ENCODE measurements at regions not wholly inside any gene's neighbourhood (a gene's known extent, or its start where the extent isn't known, plus 50 kb on each side); places are given as distances from the start of the nearest gene placed in this dataset.
"Not testable (repeated sequence)": the region's sequence is repeated elsewhere in the genome, so short reads cannot be mapped to it uniquely, and the experiment has no call there.

- no peak for DNase-seq (ENCODE audit: low read depth in 3 of 3, low spot score in 1 of 3)
Observed at GRCh38 chr6:40695750-40696415, 108.7 kb upstream of the LRFN2 start.

DNA sequence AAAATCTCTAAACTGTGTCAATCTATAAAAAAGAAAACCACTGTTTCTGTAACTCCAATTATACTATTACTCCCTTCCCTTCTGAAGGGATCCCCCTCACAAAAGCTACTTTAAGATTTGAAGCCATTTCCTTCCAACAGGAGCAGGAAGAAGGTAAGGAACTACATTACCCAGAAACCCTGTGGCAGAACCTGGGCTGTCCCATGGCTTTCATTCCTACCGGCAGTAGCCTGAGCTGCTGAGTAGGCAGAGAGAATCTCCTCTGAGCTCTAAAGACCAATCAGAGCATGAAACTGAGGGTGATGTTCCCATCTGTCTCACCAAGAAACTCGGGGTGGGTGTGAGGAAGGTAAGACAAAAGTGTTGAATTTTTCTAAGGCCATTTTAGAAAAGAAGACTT is 108.0 kb upstream of the LRFN2 start:
- no peak for DNase-seq (ENCODE audit: low read depth in 3 of 3, low spot score in 1 of 3)

DNA sequence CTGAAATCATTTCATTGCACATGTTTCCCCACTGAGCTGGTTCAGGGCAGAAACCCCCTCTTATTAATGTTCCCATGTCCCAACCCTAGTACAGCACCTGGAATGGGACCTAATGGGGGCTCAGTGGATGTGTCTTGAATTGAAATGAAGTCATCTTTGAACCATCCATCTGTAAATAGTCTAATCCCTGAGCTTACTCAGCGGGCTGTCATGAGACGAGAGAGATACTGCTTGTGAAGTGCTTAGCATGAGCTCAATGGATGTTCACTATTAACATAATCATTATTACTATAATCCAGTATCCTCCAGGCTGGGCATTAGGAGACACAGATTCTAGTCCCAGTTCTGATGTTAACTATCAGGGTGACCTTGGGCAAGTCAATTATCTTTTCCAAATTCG is 106.6 kb upstream of the LRFN2 start:
- no peak for DNase-seq (ENCODE audit: low read depth in 3 of 3, low spot score in 1 of 3)

DNA sequence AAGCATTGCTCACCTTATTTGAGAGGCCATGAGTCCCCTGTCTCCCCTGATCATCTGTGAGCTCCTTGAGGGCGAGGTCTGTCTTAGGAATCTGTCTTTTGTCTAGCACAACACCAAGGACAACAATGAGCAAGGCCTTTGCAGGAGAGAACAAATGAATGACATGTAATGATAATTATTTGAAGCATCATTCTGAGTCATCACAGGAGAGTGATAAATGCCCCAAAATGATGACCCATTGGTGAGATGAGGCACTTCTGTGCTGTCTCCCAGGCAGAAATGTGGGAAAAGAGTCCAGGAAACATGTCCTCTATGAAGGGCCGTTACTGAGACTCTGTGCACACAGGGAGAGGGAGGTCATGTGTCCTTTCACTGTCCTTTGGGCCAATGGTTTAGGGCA is 105.2 kb upstream of the LRFN2 start:
- DNase-seq (ENCODE audit: low read depth in 3 of 3, low spot score in 1 of 3), result no peak

DNA sequence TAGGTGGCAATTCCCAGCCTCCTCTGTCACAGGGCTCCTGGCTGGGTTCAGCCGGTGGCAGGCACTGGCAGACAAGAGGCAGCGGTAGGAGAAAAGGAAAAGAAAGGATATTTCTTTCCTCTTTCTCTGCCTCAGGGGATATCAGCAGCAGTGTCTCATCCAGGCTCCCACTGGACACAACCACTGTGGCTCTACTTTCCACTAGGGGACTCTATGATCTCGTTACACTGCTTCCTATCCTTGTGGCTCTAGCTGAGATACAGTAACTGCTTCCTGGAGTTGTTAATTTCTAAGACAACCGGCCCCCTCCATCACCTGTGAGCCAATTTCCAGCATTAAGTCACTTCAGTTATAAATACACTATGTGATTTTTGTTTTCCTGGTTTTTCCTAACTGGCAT is 102.0 kb upstream of the LRFN2 start:
- DNase-seq (ENCODE audit: low read depth in 3 of 3, low spot score in 1 of 3), result no peak

GRCh38 chr6:40688214-40688761 is 101.1 kb upstream of the LRFN2 start:
- DNase-seq (ENCODE audit: low read depth in 3 of 3, low spot score in 1 of 3), result no peak

- no peak for DNase-seq (ENCODE audit: low read depth in 3 of 3, low spot score in 1 of 3)
Observed at GRCh38 chr6:40685862-40686261, 98.7 kb upstream of the LRFN2 start.

GRCh38 chr6:40681622-40682021 is 94.5 kb upstream of the LRFN2 start:
- no peak for DNase-seq (ENCODE audit: low read depth in 3 of 3, low spot score in 1 of 3)

DNA sequence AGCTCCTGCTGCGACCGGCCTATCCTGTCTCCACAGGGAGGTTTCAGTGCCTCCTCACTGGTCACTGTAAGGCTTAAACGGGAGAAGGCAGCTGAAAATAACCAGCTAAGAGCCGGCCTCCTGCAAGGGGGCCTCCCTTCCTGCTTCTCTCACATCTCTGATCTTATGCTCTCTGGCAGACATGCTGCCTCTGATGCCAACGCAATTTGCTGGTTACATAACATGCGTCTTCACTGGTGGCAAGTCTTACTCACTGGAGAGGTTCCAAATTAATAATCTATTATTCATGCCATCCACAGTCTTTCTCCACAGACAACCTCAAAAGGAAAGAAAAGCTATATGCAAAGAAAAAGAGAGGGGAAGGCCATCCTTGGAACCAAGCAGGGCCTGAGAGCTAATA is 91.8 kb upstream of the LRFN2 start:
- no peak for DNase-seq (ENCODE audit: low read depth in 3 of 3, low spot score in 1 of 3)

- no peak for DNase-seq (ENCODE audit: low read depth in 3 of 3, low spot score in 1 of 3)
Observed at GRCh38 chr6:40674170-40674569, 87.0 kb upstream of the LRFN2 start.

DNA sequence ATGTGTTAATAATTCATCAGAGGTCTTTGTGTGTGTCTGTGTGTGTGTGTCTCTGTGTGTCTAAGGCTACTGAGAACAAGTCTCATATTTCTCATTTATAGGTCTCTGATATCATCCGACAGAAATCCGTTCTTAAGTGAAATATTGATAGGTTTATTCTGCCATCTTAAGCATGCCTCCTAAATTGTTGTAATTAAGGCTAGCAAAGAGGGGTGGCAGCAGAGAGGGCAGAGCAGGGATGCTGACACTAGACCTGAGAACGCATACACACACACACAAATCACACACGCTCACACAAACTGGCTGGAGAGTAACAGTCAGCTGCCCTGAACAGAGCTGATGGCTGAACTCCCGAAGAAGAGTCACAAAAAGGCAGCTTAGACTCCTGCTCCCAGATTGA is 84.9 kb upstream of the LRFN2 start:
- no peak for DNase-seq (ENCODE audit: low read depth in 3 of 3, low spot score in 1 of 3)

DNA sequence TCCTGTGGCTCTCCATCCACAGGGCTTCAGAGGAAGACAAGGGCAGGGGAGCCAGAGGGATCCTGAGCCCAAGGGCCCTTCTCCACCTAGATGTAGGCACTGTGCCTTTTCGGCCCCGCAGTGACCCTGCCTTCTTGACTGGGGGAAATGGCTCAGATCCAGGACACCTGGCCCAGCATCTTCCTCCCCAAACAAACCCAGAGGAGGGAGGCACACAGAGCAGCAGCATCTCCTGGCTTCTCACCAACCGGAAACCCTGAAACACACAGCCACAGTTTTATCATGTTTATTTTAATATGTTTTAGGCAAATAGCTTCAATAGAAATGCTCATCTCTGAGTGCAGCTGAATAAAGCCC is 84.5 kb upstream of the LRFN2 start:
- no peak for DNase-seq (ENCODE audit: low read depth in 3 of 3, low spot score in 1 of 3)

GRCh38 chr6:40671001-40671693 is 84.0 kb upstream of the LRFN2 start:
- no peak for DNase-seq (ENCODE audit: low read depth in 3 of 3, low spot score in 1 of 3)

DNA sequence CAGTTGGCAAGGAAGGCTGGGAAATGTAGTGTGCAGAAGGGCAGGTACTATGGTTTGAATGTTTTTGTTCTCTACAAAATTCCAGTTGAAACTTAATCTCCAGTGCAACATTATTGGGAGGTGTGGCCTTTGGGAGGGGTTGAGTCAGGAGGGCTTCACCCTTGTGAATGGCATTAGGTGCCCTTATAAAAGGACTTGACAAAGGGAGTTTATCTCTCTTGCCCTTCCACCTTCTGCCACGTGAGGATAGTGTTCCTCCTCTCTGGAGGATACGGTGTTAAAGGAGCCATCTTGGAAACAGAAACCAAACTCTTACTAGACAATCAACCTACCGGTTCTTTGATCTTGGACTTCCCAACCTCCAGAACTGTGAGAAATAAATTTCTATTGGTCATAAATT is 82.2 kb upstream of the LRFN2 start:
- DNase-seq (ENCODE audit: low read depth in 3 of 3, low spot score in 1 of 3), result no peak

GRCh38 chr6:40668203-40668602 is 81.0 kb upstream of the LRFN2 start:
- no peak for DNase-seq (ENCODE audit: low read depth in 3 of 3, low spot score in 1 of 3)

DNA sequence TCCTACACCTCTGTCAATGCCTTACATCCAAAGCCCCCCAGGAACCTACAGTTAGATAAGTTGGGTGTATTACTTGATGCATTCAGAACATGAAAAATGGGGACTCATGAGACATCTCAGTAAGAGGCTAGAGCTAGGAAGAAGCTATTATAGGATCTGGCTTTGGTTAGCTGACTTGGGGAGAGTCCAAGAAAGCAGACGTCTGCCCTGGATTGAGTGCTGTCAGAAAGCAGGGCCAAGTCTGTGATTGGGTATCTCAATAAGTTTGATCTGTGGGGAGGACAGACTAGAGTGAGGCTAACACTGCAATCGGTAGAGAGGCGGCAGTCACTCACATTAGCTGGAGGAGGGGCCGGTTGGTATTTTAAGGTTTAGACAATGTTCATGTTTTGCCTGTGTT is 79.4 kb upstream of the LRFN2 start:
- no peak for DNase-seq (ENCODE audit: low read depth in 3 of 3, low spot score in 1 of 3)

GRCh38 chr6:40661726-40662125 is 74.6 kb upstream of the LRFN2 start:
- DNase-seq (ENCODE audit: low read depth in 3 of 3, low spot score in 1 of 3), result no peak

DNA sequence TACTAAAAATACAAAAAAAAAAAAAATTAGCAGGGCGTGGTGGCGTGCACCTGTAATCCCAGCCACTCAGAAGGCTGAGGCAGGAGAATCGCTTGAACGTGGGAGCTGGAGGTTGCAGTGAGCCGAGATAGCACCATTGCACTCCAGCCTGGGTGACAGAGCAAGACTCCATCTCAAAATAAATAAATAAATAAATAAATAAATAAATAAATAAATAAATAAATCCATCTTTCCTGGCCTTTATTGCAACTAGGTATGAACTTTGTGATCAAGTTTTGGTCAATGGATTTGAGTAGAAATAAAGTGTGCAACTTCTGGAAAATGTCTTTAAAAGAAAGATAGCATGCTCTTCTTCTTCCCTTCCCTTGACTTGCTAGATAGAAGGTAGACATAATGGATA is 69.6 kb upstream of the LRFN2 start:
- not testable (repeated sequence) for DNase-seq (ENCODE audit: low read depth in 3 of 3, low spot score in 1 of 3)

- no peak for DNase-seq (ENCODE audit: low read depth in 3 of 3, low spot score in 1 of 3)
Observed at GRCh38 chr6:40654828-40655227, 67.7 kb upstream of the LRFN2 start.

- DNase-seq (ENCODE audit: low read depth in 3 of 3, low spot score in 1 of 3), result no peak
Observed at GRCh38 chr6:40645043-40645442, 57.9 kb upstream of the LRFN2 start.

DNA sequence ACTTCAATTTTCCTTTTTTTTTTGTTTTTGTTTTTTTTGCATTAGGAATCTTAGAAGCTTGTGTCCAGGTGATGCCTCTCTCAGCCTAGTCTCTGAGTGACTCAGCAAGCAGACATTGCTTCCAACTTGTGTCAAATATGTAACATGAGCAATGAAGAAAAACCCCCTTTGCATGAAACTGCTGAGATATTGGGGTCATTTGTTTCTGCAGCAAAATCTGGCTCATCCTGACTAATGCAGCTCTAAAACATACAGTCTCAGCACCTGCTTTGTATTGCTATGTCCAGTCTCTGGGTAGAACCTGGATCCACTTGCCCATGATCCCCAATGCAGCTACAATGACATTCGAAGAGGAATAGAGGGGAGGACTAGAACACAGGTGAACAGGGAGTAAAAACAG is 55.7 kb upstream of the LRFN2 start:
- DNase-seq (ENCODE audit: low read depth in 3 of 3, low spot score in 1 of 3), result no peak

- no peak for DNase-seq (ENCODE audit: low read depth in 3 of 3, low spot score in 1 of 3)
Observed at GRCh38 chr6:40642190-40642589, 55.0 kb upstream of the LRFN2 start.

All from stimulated activated CD4-positive, alpha-beta T cell treated with anti-CD3 and anti-CD28 coated beads, TNF-alpha, amount 100 ng/mL, for 1 hour (primary cell).